ENCODE measurements at regions not wholly inside any gene's neighbourhood (a gene's known extent, or its start where the extent isn't known, plus 50 kb on each side); places are given as distances from the start of the nearest gene placed in this dataset.

GRCh38 chr5:158406884-158407823 lies 548.2 kb upstream of the CLINT1 start:
- H3K4me3 ChIP-seq = no peak overlapping the region
- H3K4me1 ChIP-seq = no peaks in the 10 kb centered on the region
- H3K36me3 ChIP-seq = no peaks in the 10 kb centered on the region
- no peak for TF ChIP-seq POLR2A (IDR thresholded peaks at IDR 0.05)
- no peak for TF ChIP-seq CTCF (IDR thresholded peaks at IDR 0.05)
- no peak overlapping the region for H3K27ac ChIP-seq
- H3K9me3 ChIP-seq = no peaks in the 10 kb centered on the region
- no peaks in the 10 kb centered on the region for H3K27me3 ChIP-seq
- no peak for DNase-seq

GRCh38 chr5:158398360-158399201 lies 539.6 kb upstream of the CLINT1 start:
- no peak overlapping the region for H3K27ac ChIP-seq
- H3K9me3 ChIP-seq = no peaks in the 10 kb centered on the region
- no peaks in the 10 kb centered on the region for H3K4me1 ChIP-seq
- no peaks in the 10 kb centered on the region for H3K27me3 ChIP-seq
- no peak for DNase-seq
- TF ChIP-seq POLR2A (IDR thresholded peaks at IDR 0.05) (no peak), CTCF (IDR thresholded peaks at IDR 0.05) (no peak)
- H3K36me3 ChIP-seq = no peaks in the 10 kb centered on the region
- no peak overlapping the region for H3K4me3 ChIP-seq

- no peak overlapping the region for H3K27ac ChIP-seq
- H3K27me3 ChIP-seq = no peaks in the 10 kb centered on the region
- H3K36me3 ChIP-seq = no peaks in the 10 kb centered on the region
- no peak for TF ChIP-seq POLR2A (IDR thresholded peaks at IDR 0.05)
- TF ChIP-seq CTCF (IDR thresholded peaks at IDR 0.05) = no peak
- no peak overlapping the region for H3K4me3 ChIP-seq
- DNase-seq = no peak
- no peaks in the 10 kb centered on the region for H3K9me3 ChIP-seq
- H3K4me1 ChIP-seq = no peaks in the 10 kb centered on the region
Observed at GRCh38 chr5:158397278-158397677, 538.3 kb upstream of the CLINT1 start.

- H3K9me3 ChIP-seq = no peaks in the 10 kb centered on the region
- H3K27me3 ChIP-seq = no peaks in the 10 kb centered on the region
- H3K27ac ChIP-seq = no peak overlapping the region
- H3K36me3 ChIP-seq = no peaks in the 10 kb centered on the region
- DNase-seq = no peak
- H3K4me1 ChIP-seq = no peaks in the 10 kb centered on the region
- no peak overlapping the region for H3K4me3 ChIP-seq
- TF ChIP-seq CTCF (IDR thresholded peaks at IDR 0.05) = no peak
- TF ChIP-seq POLR2A (IDR thresholded peaks at IDR 0.05) = no peak
Observed at GRCh38 chr5:158394102-158394501, 535.2 kb upstream of the CLINT1 start.

- H3K27me3 ChIP-seq = no peaks in the 10 kb centered on the region
- no peaks in the 10 kb centered on the region for H3K9me3 ChIP-seq
- no peak overlapping the region for H3K27ac ChIP-seq
- H3K4me1 ChIP-seq = no peaks in the 10 kb centered on the region
- H3K36me3 ChIP-seq = no peaks in the 10 kb centered on the region
- DNase-seq = no peak
- no peak for TF ChIP-seq CTCF (IDR thresholded peaks at IDR 0.05)
- TF ChIP-seq POLR2A (IDR thresholded peaks at IDR 0.05) = no peak
- no peak overlapping the region for H3K4me3 ChIP-seq
Observed at GRCh38 chr5:158393457-158393856, 534.5 kb upstream of the CLINT1 start.

Data from Peyer's patch (tissue), 4 donors.